ENCODE measurements at regions not wholly inside any gene's neighbourhood (a gene's known extent, or its start where the extent isn't known, plus 50 kb on each side); places are given as distances from the start of the nearest gene placed in this dataset.
A peak's percentile ranks its signal among the peaks of the same experiment; 100 is the strongest.

DNA sequence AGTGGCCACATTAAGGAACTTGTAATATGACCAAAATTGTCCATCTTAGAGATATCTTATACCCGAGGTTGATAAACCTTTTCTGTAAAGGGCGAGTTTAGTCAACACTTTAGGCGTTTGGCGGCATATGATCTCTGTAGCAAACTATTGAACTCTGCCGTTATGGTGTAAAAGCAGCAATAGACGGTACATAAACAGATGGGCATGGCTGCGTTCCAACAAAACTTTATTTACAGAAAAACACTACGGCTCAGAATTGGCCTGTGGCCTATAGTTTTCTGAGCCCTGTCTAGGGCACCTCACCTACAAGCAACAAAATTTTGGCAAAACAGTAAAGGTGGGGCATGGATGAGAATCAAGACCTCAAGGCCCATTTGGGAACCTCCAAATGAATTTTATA is 121.9 kb upstream of the HAAO start:
- no peaks in the 10 kb centered on the region for H3K36me3 ChIP-seq
- H3K27me3 ChIP-seq: no peaks in the 10 kb centered on the region
- H3K4me3 ChIP-seq: no peak overlapping the region
- peak overlapping the region in 2 of 4 donors; percentile 39 to 44 for H3K27ac ChIP-seq
- no peaks in the 10 kb centered on the region for H3K9me3 ChIP-seq
- H3K4me1 ChIP-seq: peaks cover 0 to 40% (median 0%) of the 10 kb centered on the region in 4 donors
- WGBS, 2 donors: 66 to 68% methylated on average over 8 of the region's 8 CpGs
- TF ChIP-seq POLR2A (IDR thresholded peaks at IDR 0.05): no peak
- no peak for DNase-seq (ENCODE audit: low spot score in 2 of 2)

GRCh38 chr2:42913280-42913878 is 121.0 kb upstream of the HAAO start:
- no peak for TF ChIP-seq CTCF (IDR thresholded peaks at IDR 0.05)
- H3K27ac ChIP-seq: peak overlapping the region in 1 of 4 donors; percentile 44
- no peak for DNase-seq (ENCODE audit: low spot score in 2 of 2)
- H3K27me3 ChIP-seq: no peaks in the 10 kb centered on the region
- H3K9me3 ChIP-seq: no peaks in the 10 kb centered on the region
- H3K4me1 ChIP-seq: peaks cover 0 to 43% (median 6%) of the 10 kb centered on the region in 4 donors
- 62 to 64% methylated on average over 2 of the region's 2 CpGs for WGBS, 2 donors
- H3K4me3 ChIP-seq: no peak overlapping the region
- H3K36me3 ChIP-seq: no peaks in the 10 kb centered on the region

- no peak for TF ChIP-seq EP300 (IDR thresholded peaks at IDR 0.05)
- no peak for TF ChIP-seq CTCF (IDR thresholded peaks at IDR 0.05)
- TF ChIP-seq POLR2A (IDR thresholded peaks at IDR 0.05): no peak
- Histone ChIP-seq H3K27ac (no peak overlapping the region), H3K36me3 (no peaks in the 10 kb centered on the region), H3K27me3 (no peaks in the 10 kb centered on the region), H3K9me3 (no peaks in the 10 kb centered on the region), H3K4me1 (peaks cover 0 to 57% (median 26%) of the 10 kb centered on the region in 4 donors), H3K4me3 (no peak overlapping the region)
- no peak for DNase-seq (ENCODE audit: low spot score in 2 of 2)
- WGBS, 2 donors: 79 to 80% methylated on average over 3 of the region's 3 CpGs
These were observed 118.4 kb upstream of the HAAO start for GRCh38 chr2:42910645-42911405.

DNA sequence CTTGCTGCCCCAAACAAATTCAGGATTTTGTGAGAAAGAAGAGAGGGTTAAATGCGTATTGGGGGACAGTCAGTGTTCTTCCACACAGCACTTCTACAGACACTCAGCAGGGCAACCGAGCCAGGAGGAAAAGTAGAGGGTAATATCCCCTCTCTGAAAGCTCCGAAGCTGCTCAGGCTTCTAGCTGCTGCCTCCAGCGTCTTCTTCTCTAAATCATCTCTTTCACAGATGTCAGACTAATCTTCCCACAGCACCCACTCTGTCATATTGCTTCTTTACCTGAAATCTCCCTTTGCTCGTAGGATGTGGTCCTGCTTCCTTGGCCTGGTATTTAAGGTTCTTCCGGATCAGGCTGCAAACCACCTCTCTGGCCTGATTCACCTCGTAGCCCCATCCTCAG is 117.6 kb upstream of the HAAO start:
- TF ChIP-seq CTCF (IDR thresholded peaks at IDR 0.05) (no peak), EP300 (IDR thresholded peaks at IDR 0.05) (no peak), POLR2A (IDR thresholded peaks at IDR 0.05) (no peak)
- DNase-seq (ENCODE audit: low spot score in 2 of 2): no peak
- WGBS, 2 donors: 87 to 94% methylated on average over 7 of the region's 7 CpGs

DNA sequence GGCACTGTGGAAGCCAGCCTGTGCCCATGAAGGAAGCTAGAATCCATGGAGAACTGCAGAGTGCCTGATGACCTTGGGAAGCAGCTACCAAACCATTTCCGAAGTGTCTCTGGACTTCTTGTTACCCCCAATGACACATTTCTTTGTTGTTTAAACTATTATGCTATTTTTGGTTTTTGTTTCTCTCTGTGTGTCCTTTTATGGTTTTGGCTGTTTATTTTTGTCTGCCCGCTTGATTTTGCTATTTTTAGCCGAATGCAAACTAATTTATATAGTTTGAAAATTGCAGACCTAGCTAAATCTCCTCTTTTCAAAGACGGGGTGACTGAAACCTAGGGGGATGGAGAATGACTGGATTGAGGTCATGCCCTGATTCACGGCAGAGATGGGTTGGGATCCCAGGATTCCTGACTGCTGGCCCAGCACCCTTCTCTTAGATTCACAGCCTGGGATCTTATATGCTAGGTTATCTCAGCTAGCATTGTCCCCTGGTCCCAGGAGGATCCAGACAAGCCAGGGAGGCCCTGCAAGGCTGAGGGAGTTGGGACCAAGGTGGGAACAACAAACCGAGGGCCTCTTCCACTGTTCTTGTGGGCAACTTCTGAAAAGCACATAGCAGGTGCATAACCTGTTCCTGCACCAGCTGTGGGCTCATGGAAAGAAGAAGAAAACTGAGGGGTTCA is 116.3 kb upstream of the HAAO start:
- Histone ChIP-seq H3K4me1 (peaks cover 0 to 66% (median 36%) of the 10 kb centered on the region in 4 donors), H3K27ac (peak overlapping the region in 2 of 4 donors; percentile 73 to 82), H3K9me3 (no peaks in the 10 kb centered on the region), H3K27me3 (no peaks in the 10 kb centered on the region), H3K36me3 (no peaks in the 10 kb centered on the region), H3K4me3 (no peak overlapping the region)
- 51 to 54% methylated on average over 6 of the region's 6 CpGs for WGBS, 2 donors
- TF ChIP-seq CTCF (IDR thresholded peaks at IDR 0.05): no peak
- TF ChIP-seq EP300 (IDR thresholded peaks at IDR 0.05): no peak
- no peak for TF ChIP-seq POLR2A (IDR thresholded peaks at IDR 0.05)
- no peak for DNase-seq (ENCODE audit: low spot score in 2 of 2)

More for the DNA sequence above, 117.6 kb upstream of the HAAO start:
- no peak overlapping the region for H3K4me3 ChIP-seq
- H3K4me1 ChIP-seq: peaks cover 0 to 63% (median 35%) of the 10 kb centered on the region in 4 donors
- no peaks in the 10 kb centered on the region for H3K9me3 ChIP-seq
- no peaks in the 10 kb centered on the region for H3K27me3 ChIP-seq
- H3K36me3 ChIP-seq: no peaks in the 10 kb centered on the region
- no peak overlapping the region for H3K27ac ChIP-seq

Measured in tibial nerve (tissue), 4 donors.